ENCODE measurements at regions not wholly inside any gene's neighbourhood (a gene's known extent, or its start where the extent isn't known, plus 50 kb on each side); places are given as distances from the start of the nearest gene placed in this dataset.

- TF ChIP-seq ATF2 (CRISPR knock-in tag; IDR thresholded peaks at IDR 0.05; ENCODE audit: borderline replicate concordance, low read depth), result no peak
- no peak for TF ChIP-seq ZNF138 (CRISPR knock-in tag; conservative IDR thresholded peaks at IDR 0.05)
- TF ChIP-seq NFE2L1 (CRISPR knock-in tag; IDR thresholded peaks at IDR 0.05), result no peak
- TF ChIP-seq CTCF (IDR thresholded peaks at IDR 0.05), result no peak
- TF ChIP-seq USF1 (CRISPR knock-in tag; IDR thresholded peaks at IDR 0.05), result no peak
Observed at GRCh38 chr3:69542805-69543429, 157.0 kb upstream of the FRMD4B start.

Measured in WTC11 (cell line).